AG10803 (cell line): ENCODE measurements at regions not wholly inside any gene's neighbourhood (a gene's known extent, or its start where the extent isn't known, plus 50 kb on each side); places are given as distances from the start of the nearest gene placed in this dataset.
"Not testable (repeated sequence)": the region's sequence is repeated elsewhere in the genome, so short reads cannot be mapped to it uniquely, and the experiment has no call there.

ENCODE experiments used
- DNase-seq: peaks from one replicate; pipeline ENCODE4 v3.0.0; 2010; ENCODE audit warnings: low read depth
- H3K4me3 ChIP-seq: 2 replicates; pipeline ENCODE4 v1.5.1; 2011; ENCODE audit warnings: mild to moderate bottlenecking, low read length, control low read depth
- TF ChIP-seq, protein P1 (sequence below): conservative IDR thresholded peaks from 2 replicates; pipeline ENCODE4 v1.5.1; 2011; ENCODE audit warnings: mild to moderate bottlenecking, low read length, control low read depth, inconsistent platforms

DNA sequence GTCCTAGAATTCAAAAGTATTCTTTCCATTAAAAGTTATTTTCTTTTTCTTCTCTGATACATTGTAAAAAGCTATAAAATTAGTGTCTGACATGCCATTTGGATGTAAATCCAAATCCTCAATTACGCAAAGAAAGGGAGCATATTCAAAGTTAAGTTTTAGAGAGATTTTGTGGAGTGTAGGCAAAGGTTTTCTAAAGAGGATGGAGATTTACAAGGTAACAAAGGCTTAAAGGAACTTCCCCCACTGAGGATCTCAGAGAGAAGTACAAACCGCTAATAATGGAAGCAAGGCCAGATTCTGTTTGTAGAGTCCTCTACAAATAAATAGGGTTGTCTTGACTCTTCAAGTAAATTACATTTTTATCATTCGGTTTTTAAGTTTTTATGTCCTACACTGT, 91.0 kb upstream of the MAPK10 start:
- TF ChIP-seq, protein P1, sequence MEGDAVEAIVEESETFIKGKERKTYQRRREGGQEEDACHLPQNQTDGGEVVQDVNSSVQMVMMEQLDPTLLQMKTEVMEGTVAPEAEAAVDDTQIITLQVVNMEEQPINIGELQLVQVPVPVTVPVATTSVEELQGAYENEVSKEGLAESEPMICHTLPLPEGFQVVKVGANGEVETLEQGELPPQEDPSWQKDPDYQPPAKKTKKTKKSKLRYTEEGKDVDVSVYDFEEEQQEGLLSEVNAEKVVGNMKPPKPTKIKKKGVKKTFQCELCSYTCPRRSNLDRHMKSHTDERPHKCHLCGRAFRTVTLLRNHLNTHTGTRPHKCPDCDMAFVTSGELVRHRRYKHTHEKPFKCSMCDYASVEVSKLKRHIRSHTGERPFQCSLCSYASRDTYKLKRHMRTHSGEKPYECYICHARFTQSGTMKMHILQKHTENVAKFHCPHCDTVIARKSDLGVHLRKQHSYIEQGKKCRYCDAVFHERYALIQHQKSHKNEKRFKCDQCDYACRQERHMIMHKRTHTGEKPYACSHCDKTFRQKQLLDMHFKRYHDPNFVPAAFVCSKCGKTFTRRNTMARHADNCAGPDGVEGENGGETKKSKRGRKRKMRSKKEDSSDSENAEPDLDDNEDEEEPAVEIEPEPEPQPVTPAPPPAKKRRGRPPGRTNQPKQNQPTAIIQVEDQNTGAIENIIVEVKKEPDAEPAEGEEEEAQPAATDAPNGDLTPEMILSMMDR: no peak
- H3K4me3 ChIP-seq: no peak overlapping the region

DNA sequence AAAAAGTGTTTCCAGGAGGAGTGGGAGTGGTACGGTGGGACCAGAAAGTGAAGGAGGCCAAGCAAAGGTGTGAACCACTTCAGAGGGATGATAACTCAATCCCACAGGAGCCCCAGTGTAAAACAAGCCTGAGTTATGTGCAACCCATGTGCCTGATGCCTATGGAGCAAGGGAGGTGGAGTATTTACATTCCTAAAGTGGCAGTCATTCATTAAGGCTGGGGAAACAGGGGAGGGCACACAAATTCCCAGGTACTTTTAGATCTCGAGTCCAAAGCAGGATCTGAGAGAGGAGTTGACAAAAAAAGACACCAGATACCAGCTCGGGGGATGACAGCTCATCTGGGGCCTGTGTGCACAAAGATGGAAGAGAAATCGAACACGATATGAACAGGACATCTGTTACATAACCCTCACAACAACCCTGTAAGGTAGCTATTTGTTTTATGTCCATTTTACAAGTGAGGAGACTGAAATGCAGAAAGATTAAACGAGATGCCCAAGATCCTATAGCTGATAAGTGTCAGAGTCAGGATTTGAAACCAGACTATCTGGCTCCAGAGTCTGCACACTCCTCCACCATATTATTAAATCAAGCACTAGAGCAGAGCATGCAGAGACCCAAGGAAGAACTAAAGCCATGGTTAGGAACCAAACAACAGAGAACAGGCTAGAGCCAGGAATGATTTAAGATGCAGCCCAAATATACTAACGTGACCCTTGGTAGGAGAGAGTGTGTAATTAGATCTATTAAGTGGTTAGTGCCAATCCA, 91.9 kb upstream of the MAPK10 start:
- no peak overlapping the region for H3K4me3 ChIP-seq
- TF ChIP-seq, protein P1: no peak
- peak; percentile 16 for DNase-seq

More for the DNA sequence above, 91.0 kb upstream of the MAPK10 start:
- no peak for DNase-seq

DNA sequence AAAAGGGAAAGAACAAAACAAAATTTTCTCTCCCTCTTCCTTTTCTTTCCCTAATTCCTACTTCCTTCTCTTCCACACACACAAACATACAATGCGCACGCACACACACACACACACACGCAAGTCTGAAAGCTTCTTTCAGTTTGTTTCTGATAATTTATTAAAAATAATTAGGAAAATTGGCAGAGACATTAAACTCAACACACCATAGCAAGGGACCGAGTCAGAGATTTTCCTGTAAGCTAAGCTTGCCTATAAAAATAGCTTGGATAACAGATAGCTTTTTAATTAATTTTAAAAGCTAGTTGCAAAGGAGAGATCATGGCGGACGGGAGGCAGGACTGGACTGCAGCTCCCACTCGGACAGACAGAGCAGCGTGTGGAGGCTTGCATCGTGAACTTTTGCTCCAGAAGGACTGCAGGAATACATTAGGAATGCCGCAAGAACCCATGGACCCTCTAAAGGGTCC, 92.6 kb upstream of the MAPK10 start:
- TF ChIP-seq, protein P1: no peak
- DNase-seq: no peak
- no peak overlapping the region for H3K4me3 ChIP-seq

DNA sequence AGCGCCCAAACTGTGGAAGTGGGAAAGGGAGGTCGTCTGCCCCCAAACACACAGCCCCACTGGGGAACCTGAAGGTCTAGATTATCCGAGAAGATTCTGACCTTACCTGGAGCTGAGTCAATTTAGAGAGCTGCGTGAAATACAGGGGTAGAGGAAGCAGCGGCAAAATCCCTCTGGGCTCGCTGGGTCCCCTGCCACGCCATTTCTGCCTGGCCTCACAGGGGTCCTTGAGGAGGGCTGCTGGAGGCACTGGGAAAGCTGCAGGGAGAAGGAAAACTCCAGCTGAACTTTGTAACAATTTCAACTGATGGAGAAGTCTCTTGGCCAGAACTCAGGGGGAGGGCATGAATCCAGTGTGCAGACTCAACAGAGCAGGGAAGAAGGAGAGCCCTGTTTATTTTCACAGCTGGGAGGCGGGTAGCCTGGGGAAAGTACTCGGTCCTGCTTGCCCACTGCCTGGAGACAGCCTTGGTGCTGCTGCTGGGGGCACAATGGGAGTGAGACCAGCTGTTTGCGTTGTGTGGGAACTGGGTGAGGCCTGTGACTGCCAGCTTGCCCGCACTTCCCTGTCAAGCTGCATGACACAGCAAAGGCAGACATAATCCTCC, 93.2 kb upstream of the MAPK10 start:
- TF ChIP-seq, protein P1: no peak
- no peak for DNase-seq
- H3K4me3 ChIP-seq: no peak overlapping the region

DNA sequence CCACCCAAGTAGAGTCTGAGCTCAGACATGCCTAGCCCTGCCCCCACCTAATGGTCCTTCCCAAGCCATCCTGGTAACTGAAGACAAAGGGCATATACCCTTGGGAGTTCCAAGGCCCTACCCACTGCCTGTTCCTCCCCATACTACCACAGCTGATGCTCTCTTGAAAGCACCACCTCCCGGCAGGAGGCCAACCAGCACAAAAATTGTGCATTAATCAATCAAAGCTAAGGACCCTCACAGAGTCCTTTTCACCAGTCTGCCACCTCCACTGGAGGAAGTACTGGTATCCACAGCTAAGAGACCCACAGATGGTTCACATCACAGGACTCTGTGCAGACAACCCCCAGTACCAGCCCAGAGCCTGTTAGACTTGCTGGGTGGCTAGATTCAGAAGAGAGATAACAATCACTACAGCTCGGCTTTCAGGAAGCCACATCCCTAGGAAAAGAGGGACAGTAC, 93.8 kb upstream of the MAPK10 start:
- H3K4me3 ChIP-seq, DNase-seq: not testable (repeated sequence)

DNA sequence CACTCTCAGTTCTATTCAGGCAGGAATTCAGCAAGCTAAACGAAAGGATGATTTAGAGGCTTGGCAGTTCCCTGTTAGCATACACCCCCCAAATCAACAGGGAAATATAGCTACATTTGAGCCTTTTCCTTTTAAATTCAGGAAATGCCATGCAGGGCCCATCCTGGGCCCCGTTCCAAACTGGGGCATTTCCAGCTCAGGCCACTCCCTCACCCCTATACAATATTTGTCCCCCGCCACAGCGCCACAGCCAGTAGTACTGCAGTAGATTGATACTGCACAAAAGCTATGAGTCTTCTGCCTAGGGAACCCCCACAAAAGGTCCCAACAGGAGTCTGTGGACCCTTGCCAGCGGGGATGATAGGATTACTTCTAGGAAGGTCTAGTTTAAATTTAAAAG, 102.0 kb upstream of the MAPK10 start:
- TF ChIP-seq, protein P1: no peak
- DNase-seq: no peak

DNA sequence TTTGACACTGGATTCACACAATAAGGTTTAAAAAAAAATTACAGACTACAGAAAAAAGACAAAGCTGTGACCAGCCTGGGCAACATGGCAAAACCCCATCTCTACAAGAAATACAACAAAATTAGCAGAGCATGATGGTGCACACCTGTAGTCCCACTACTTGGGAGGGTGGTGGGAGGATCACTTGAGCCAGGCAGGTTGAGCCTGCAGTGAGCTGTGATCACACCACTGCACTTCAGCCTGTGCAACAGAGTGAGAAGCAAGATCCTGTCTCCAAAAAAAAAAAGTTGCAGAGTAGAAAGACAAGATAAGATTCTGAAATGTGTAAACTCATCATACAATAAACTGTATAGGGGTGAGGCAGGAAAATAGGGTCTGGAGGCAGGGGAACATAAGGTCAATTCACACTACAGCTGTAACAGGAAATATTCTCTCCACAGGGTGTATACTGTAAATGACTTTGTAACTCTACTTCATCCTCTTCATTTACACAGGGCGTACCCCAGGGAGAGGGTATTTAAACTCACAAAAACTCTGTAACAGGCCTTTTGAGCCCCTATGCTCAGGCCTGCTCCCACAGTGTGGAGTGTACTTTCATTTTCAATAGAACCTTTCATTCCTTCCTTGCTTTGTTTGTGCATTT, 112.6 kb upstream of the MAPK10 start:
- TF ChIP-seq, protein P1: no peak
- no peak overlapping the region for H3K4me3 ChIP-seq
- no peak for DNase-seq

More for the DNA sequence above, 102.0 kb upstream of the MAPK10 start:
- no peak overlapping the region for H3K4me3 ChIP-seq

DNA sequence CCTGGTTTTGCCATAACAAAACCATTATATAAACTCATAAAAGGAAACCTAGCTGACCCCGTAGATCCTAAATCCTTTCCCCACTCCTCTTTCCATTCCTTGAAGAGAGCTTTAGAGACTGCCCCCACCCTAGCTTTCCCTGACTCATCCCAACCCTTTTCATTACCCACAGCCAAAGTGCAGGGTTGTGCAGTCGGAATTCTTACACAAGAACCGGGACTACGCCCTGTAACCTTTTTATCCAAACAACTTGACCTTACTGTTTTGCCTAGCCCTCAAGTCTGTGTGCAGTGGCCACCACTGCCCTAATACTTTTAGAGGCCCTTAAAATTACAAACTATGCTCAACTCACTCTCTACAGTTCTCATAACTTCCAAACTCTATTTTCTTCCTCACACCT, 116.0 kb upstream of the PTPN13 start:
- H3K4me3 ChIP-seq, DNase-seq: not testable (repeated sequence)
